ENCODE measurements at regions not wholly inside any gene's neighbourhood (a gene's known extent, or its start where the extent isn't known, plus 50 kb on each side); places are given as distances from the start of the nearest gene placed in this dataset.

GRCh38 chr5:112684737-112685136 lies 52.9 kb upstream of the APC start:
- Histone ChIP-seq H3K9me3 (ENCODE audit: low read depth, low read length) (no peaks in the 10 kb centered on the region), H3K4me2 (ENCODE audit: insufficient read depth, low read length) (peak overlapping the region; percentile 29), H2AFZ (ENCODE audit: low read length) (no peak overlapping the region), H3K4me1 (ENCODE audit: insufficient read depth, low read length) (peaks cover 24% of the 10 kb centered on the region), H3K27me3 (ENCODE audit: insufficient read depth, low read length) (no peaks in the 10 kb centered on the region), H4K20me1 (ENCODE audit: insufficient read depth, low read length) (no peaks in the 10 kb centered on the region), H3K4me3 (ENCODE audit: insufficient read depth, low read length) (no peak overlapping the region), H3K27ac (ENCODE audit: low read depth, low read length) (peak overlapping the region; percentile 64), H3K79me2 (ENCODE audit: insufficient read depth, low read length) (no peaks in the 10 kb centered on the region), H3K36me3 (ENCODE audit: insufficient read depth, low read length) (no peaks in the 10 kb centered on the region)
- DNase-seq (ENCODE audit: insufficient read length, low spot score, missing footprints): peak; percentile 88
- no peak for TF ChIP-seq CTCF (IDR thresholded peaks at IDR 0.05; ENCODE audit: extremely low read depth, low read depth, low read length)

GRCh38 chr5:112685386-112685785 lies 52.3 kb upstream of the APC start:
- Histone ChIP-seq H2AFZ (ENCODE audit: low read length) (no peak overlapping the region), H3K27ac (ENCODE audit: low read depth, low read length) (peak overlapping the region; percentile 64), H3K4me3 (ENCODE audit: insufficient read depth, low read length) (no peak overlapping the region), H3K4me1 (ENCODE audit: insufficient read depth, low read length) (peaks cover 24% of the 10 kb centered on the region), H3K4me2 (ENCODE audit: insufficient read depth, low read length) (peak overlapping the region; percentile 29), H3K36me3 (ENCODE audit: insufficient read depth, low read length) (no peaks in the 10 kb centered on the region), H4K20me1 (ENCODE audit: insufficient read depth, low read length) (no peaks in the 10 kb centered on the region), H3K79me2 (ENCODE audit: insufficient read depth, low read length) (no peaks in the 10 kb centered on the region), H3K27me3 (ENCODE audit: insufficient read depth, low read length) (no peaks in the 10 kb centered on the region), H3K9me3 (ENCODE audit: low read depth, low read length) (no peaks in the 10 kb centered on the region)
- no peak for TF ChIP-seq CTCF (IDR thresholded peaks at IDR 0.05; ENCODE audit: extremely low read depth, low read depth, low read length)
- DNase-seq (ENCODE audit: insufficient read length, low spot score, missing footprints): no peak

GRCh38 chr5:112685931-112686330 lies 51.8 kb upstream of the APC start:
- H3K27me3 ChIP-seq (ENCODE audit: insufficient read depth, low read length): no peaks in the 10 kb centered on the region
- no peak for DNase-seq (ENCODE audit: insufficient read length, low spot score, missing footprints)
- no peaks in the 10 kb centered on the region for H4K20me1 ChIP-seq (ENCODE audit: insufficient read depth, low read length)
- peak overlapping the region; percentile 64 for H3K27ac ChIP-seq (ENCODE audit: low read depth, low read length)
- H2AFZ ChIP-seq (ENCODE audit: low read length): no peak overlapping the region
- H3K4me3 ChIP-seq (ENCODE audit: insufficient read depth, low read length): no peak overlapping the region
- H3K9me3 ChIP-seq (ENCODE audit: low read depth, low read length): no peaks in the 10 kb centered on the region
- peaks cover 24% of the 10 kb centered on the region for H3K4me1 ChIP-seq (ENCODE audit: insufficient read depth, low read length)
- no peak overlapping the region for H3K4me2 ChIP-seq (ENCODE audit: insufficient read depth, low read length)
- no peaks in the 10 kb centered on the region for H3K79me2 ChIP-seq (ENCODE audit: insufficient read depth, low read length)
- no peaks in the 10 kb centered on the region for H3K36me3 ChIP-seq (ENCODE audit: insufficient read depth, low read length)
- TF ChIP-seq CTCF (IDR thresholded peaks at IDR 0.05; ENCODE audit: extremely low read depth, low read depth, low read length): no peak

GRCh38 chr5:112686675-112687074 lies 51.0 kb upstream of the APC start:
- Histone ChIP-seq H2AFZ (ENCODE audit: low read length) (no peak overlapping the region), H4K20me1 (ENCODE audit: insufficient read depth, low read length) (no peaks in the 10 kb centered on the region), H3K79me2 (ENCODE audit: insufficient read depth, low read length) (no peaks in the 10 kb centered on the region), H3K4me2 (ENCODE audit: insufficient read depth, low read length) (no peak overlapping the region), H3K4me3 (ENCODE audit: insufficient read depth, low read length) (no peak overlapping the region), H3K36me3 (ENCODE audit: insufficient read depth, low read length) (no peaks in the 10 kb centered on the region), H3K4me1 (ENCODE audit: insufficient read depth, low read length) (peaks cover 21% of the 10 kb centered on the region), H3K27ac (ENCODE audit: low read depth, low read length) (no peak overlapping the region), H3K27me3 (ENCODE audit: insufficient read depth, low read length) (no peaks in the 10 kb centered on the region), H3K9me3 (ENCODE audit: low read depth, low read length) (no peaks in the 10 kb centered on the region)
- no peak for DNase-seq (ENCODE audit: insufficient read length, low spot score, missing footprints)
- TF ChIP-seq CTCF (IDR thresholded peaks at IDR 0.05; ENCODE audit: extremely low read depth, low read depth, low read length): no peak

Data from osteoblast (primary cell).